ENCODE measurements at regions not wholly inside any gene's neighbourhood (a gene's known extent, or its start where the extent isn't known, plus 50 kb on each side); places are given as distances from the start of the nearest gene placed in this dataset.

GRCh38 chr11:133697603-133698180, 147.6 kb downstream of the SPATA19 start:
- TF ChIP-seq POLR2A (IDR thresholded peaks at IDR 0.05; ENCODE audit: low read depth, low read length) (no peak), TAF1 (IDR thresholded peaks at IDR 0.05; ENCODE audit: borderline replicate concordance, low read depth, low read length) (no peak), POLR2AphosphoS5 (IDR thresholded peaks at IDR 0.05; ENCODE audit: low read depth, low read length) (no peak)
